Smooth muscle cell (in vitro differentiated cells): ENCODE measurements at regions not wholly inside any gene's neighbourhood (a gene's known extent, or its start where the extent isn't known, plus 50 kb on each side); places are given as distances from the start of the nearest gene placed in this dataset.

ENCODE experiments used
- DNase-seq: peaks from one replicate; lab custom pipeline; 2025; ENCODE audit not compliant: unreplicated experiment; lab: John Stamatoyannopoulos, UW
- H2AFZ ChIP-seq: fragments of 200-600 bp; sonication (generic); 2 replicates; pipeline ENCODE4 v1.6.0; 2016; ENCODE audit warnings: antibody characterized with exemption, low read depth, mild to moderate bottlenecking
- H3F3A ChIP-seq: fragments of 200-600 bp; sonication (generic); 2 replicates; pipeline ENCODE4 v1.6.0; 2017; ENCODE audit warnings: antibody characterized with exemption, low read depth
- H3K27ac ChIP-seq: fragments of 200-600 bp; sonication (generic); 2 replicates; pipeline ENCODE4 v1.5.1; 2016; ENCODE audit warnings: low read depth, mild to moderate bottlenecking
- H3K27me3 ChIP-seq: fragments of 200-600 bp; sonication (generic); 2 replicates; pipeline ENCODE4 v1.6.1; 2016; ENCODE audit warnings: low read depth, mild to moderate bottlenecking
- H3K36me3 ChIP-seq: fragments of 200-600 bp; sonication (generic); 2 replicates; pipeline ENCODE4 v1.5.1; 2016; ENCODE audit warnings: low read depth
- H3K4me1 ChIP-seq: fragments of 200-600 bp; sonication (generic); 2 replicates; pipeline ENCODE4 v1.5.1; 2016; ENCODE audit warnings: low read depth
- H3K4me2 ChIP-seq: fragments of 200-600 bp; sonication (generic); 2 replicates; pipeline ENCODE4 v1.6.0; 2016; ENCODE audit warnings: mild to moderate bottlenecking
- H3K4me3 ChIP-seq: fragments of 200-600 bp; sonication (generic); 2 replicates; pipeline ENCODE4 v1.5.1; 2016; ENCODE audit warnings: mild to moderate bottlenecking
- H3K79me2 ChIP-seq: fragments of 200-600 bp; sonication (generic); 2 replicates; pipeline ENCODE4 v1.6.0; 2016; ENCODE audit warnings: low read depth, mild to moderate bottlenecking
- H3K9ac ChIP-seq: fragments of 200-600 bp; sonication (generic); 2 replicates; pipeline ENCODE4 v1.6.0; 2016; ENCODE audit warnings: low read depth
- H3K9me3 ChIP-seq: fragments of 200-600 bp; sonication (generic); replicated peaks from 2 replicates; pipeline ENCODE4 v1.5.1; 2016; ENCODE audit warnings: low read depth
- H4K20me1 ChIP-seq: fragments of 200-600 bp; sonication (generic); 2 replicates; pipeline ENCODE4 v1.6.0; 2016; ENCODE audit warnings: low read depth
- CTCF ChIP-seq: fragments of 200-600 bp; sonication (generic); IDR thresholded peaks from 2 replicates; pipeline ENCODE4 v1.5.1; 2017; ENCODE audit warnings: borderline replicate concordance, mild to moderate bottlenecking, antibody characterized with exemption; ENCODE audit not compliant: insufficient read depth, poor library complexity, severe bottlenecking
- WGBS: methylation state at CpG from one replicate; pipeline ENCODE4 v1.1.7; 2016; ENCODE audit warnings: low lambda C conversion rate; 5-methylcytosine and 5-hydroxymethylcytosine counted together

GRCh38 chr5:8540317-8540716 lies 671.4 kb downstream of the MTRR start:
- Histone ChIP-seq H2AFZ (no peak overlapping the region), H3K4me3 (no peak overlapping the region), H3K4me2 (no peak overlapping the region), H3K36me3 (no peaks in the 10 kb centered on the region), H3K9me3 (no peaks in the 10 kb centered on the region), H3K27ac (no peak overlapping the region), H3K9ac (no peak overlapping the region), H3K4me1 (no peaks in the 10 kb centered on the region), H3K27me3 (no peaks in the 10 kb centered on the region), H3K79me2 (no peaks in the 10 kb centered on the region), H4K20me1 (no peaks in the 10 kb centered on the region), H3F3A (no peaks in the 10 kb centered on the region)
- 87% methylated on average over 2 of the region's 2 CpGs for WGBS
- DNase-seq, result no peak
- TF ChIP-seq CTCF, result no peak

DNA sequence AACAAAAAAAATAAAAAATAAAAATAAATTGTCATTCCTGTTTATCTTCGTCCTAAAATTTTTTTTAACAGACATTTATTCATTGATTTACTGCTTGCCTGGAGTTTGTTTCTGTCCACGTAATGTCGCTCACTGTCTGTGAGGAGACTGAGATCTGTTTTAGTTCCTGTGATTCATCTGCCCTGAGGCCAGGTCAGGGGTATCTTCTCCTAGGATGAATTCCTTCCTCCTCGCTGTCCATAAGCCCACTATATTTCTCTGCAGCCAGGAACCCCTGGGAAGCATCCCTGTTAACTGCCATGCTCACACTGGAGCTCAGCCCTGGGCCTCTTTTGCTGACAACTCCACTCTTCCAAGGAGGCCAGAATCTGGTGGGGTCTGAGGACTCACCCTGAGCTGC lies 682.0 kb downstream of the MTRR start:
- no peaks in the 10 kb centered on the region for H3K9me3 ChIP-seq
- no peak for DNase-seq
- no peaks in the 10 kb centered on the region for H4K20me1 ChIP-seq
- no peak overlapping the region for H3K4me2 ChIP-seq
- H3K4me1 ChIP-seq, result no peaks in the 10 kb centered on the region
- H2AFZ ChIP-seq, result no peak overlapping the region
- no peaks in the 10 kb centered on the region for H3F3A ChIP-seq
- no peak overlapping the region for H3K27ac ChIP-seq
- no peaks in the 10 kb centered on the region for H3K79me2 ChIP-seq
- H3K36me3 ChIP-seq, result no peaks in the 10 kb centered on the region
- 64% methylated on average over 4 of the region's 4 CpGs for WGBS
- no peak overlapping the region for H3K9ac ChIP-seq
- no peak overlapping the region for H3K4me3 ChIP-seq
- H3K27me3 ChIP-seq, result no peaks in the 10 kb centered on the region
- no peak for TF ChIP-seq CTCF

GRCh38 chr5:8553364-8553763 lies 684.4 kb downstream of the MTRR start:
- no peaks in the 10 kb centered on the region for H3K9me3 ChIP-seq
- no peak overlapping the region for H3K27ac ChIP-seq
- H3K4me1 ChIP-seq, result no peaks in the 10 kb centered on the region
- no peak overlapping the region for H3K9ac ChIP-seq
- H3K36me3 ChIP-seq, result no peaks in the 10 kb centered on the region
- H3K79me2 ChIP-seq, result no peaks in the 10 kb centered on the region
- H3K4me2 ChIP-seq, result no peak overlapping the region
- H3K27me3 ChIP-seq, result no peaks in the 10 kb centered on the region
- no peak overlapping the region for H3K4me3 ChIP-seq
- no peak for DNase-seq
- no peak for TF ChIP-seq CTCF
- no peak overlapping the region for H2AFZ ChIP-seq
- no peaks in the 10 kb centered on the region for H3F3A ChIP-seq
- H4K20me1 ChIP-seq, result no peaks in the 10 kb centered on the region

- no peaks in the 10 kb centered on the region for H3F3A ChIP-seq
- H3K4me2 ChIP-seq, result no peak overlapping the region
- no peaks in the 10 kb centered on the region for H3K27me3 ChIP-seq
- no peak overlapping the region for H3K27ac ChIP-seq
- H3K9me3 ChIP-seq, result no peaks in the 10 kb centered on the region
- H2AFZ ChIP-seq, result no peak overlapping the region
- H3K79me2 ChIP-seq, result no peaks in the 10 kb centered on the region
- no peak for TF ChIP-seq CTCF
- no peaks in the 10 kb centered on the region for H4K20me1 ChIP-seq
- 79% methylated on average over 3 of the region's 3 CpGs for WGBS
- no peaks in the 10 kb centered on the region for H3K4me1 ChIP-seq
- H3K4me3 ChIP-seq, result no peak overlapping the region
- no peak for DNase-seq
- no peak overlapping the region for H3K9ac ChIP-seq
- H3K36me3 ChIP-seq, result no peaks in the 10 kb centered on the region
Observed at GRCh38 chr5:8557728-8558127, 688.8 kb downstream of the MTRR start.
